T-cell (primary cell): ENCODE measurements at regions not wholly inside any gene's neighbourhood (a gene's known extent, or its start where the extent isn't known, plus 50 kb on each side); places are given as distances from the start of the nearest gene placed in this dataset.

Experiments
- ATAC-seq, 4 experiments: fragments of 200-7000 bp in 3 of 4; fragments of 150-1000 bp in 1 of 4; cut with Tn5 transposase; replicated peaks in 1 of 4; 1 replicate in 3 of 4; 2 replicates in 1 of 4; pipeline ENCODE4 v1.10.0; 2021; ENCODE audit warnings: moderate library complexity in 3 of 4, mild to moderate bottlenecking in 2 of 4, moderate number of reproducible peaks in 1 of 4
- CTCF ChIA-PET, 2 donors: fragments of 300-600 bp; sonication (Branson Sonifier 250); formaldehyde crosslinking; loops; one replicate each; lab custom pipeline; 2022; ENCODE audit warnings: antibody characterized with exemption in 2 of 2; lab: Charles Lee
- POLR2A ChIA-PET, 2 donors: fragments of 300-600 bp; sonication (Branson Sonifier 250); formaldehyde crosslinking; loops; one replicate each; lab custom pipeline; 2022; ENCODE audit warnings: antibody characterized with exemption in 2 of 2; lab: Charles Lee
- DNase-seq, 35 experiments: peaks; one replicate each; pipeline versions ENCODE4 v3.0.0 to v3.0.0-alpha.2; 2013 to 2023
- H3K27ac ChIP-seq: one replicate; pipeline ENCODE4 v1.5.1; 2013; ENCODE audit warnings: low read length
- H3K27me3 ChIP-seq, 2 experiments: replicated peaks in 1 of 2; 1 replicate in 1 of 2; 2 replicates in 1 of 2; pipeline versions ENCODE4 v1.6.1 to v1.7.0; 2013; ENCODE audit warnings: low read length in 1 of 2, mixed read lengths in 1 of 2; ENCODE audit not compliant: control insufficient read depth in 2 of 2, insufficient read depth in 2 of 2; ENCODE audit errors: extremely low read depth in 1 of 2
- H3K36me3 ChIP-seq, 2 donors: 1 replicate in 1 of 2; 2 replicates in 1 of 2; pipeline versions ENCODE4 v1.6.1 to v1.7.0; 2013; ENCODE audit warnings: low read length in 1 of 2; ENCODE audit not compliant: control insufficient read depth in 2 of 2, insufficient read depth in 1 of 2; ENCODE audit errors: extremely low read depth in 1 of 2
- H3K4me1 ChIP-seq, 2 experiments: 1 replicate in 1 of 2; 2 replicates in 1 of 2; pipeline versions ENCODE4 v1.6.1 to v1.7.0; 2013; ENCODE audit warnings: low read length in 2 of 2, mixed read lengths in 1 of 2; ENCODE audit not compliant: insufficient read depth in 2 of 2, control insufficient read depth in 1 of 2; ENCODE audit errors: extremely low read depth in 1 of 2
- H3K4me3 ChIP-seq, 2 donors: 1 replicate in 1 of 2; 2 replicates in 1 of 2; pipeline versions ENCODE4 v1.5.1 to v1.7.0; 2013; ENCODE audit warnings: mild to moderate bottlenecking in 2 of 2, low read length in 1 of 2, moderate library complexity in 1 of 2; ENCODE audit not compliant: control insufficient read depth in 1 of 2; ENCODE audit errors: extremely low read depth in 1 of 2
- H3K9me3 ChIP-seq: 2 replicates; pipeline ENCODE4 v1.7.0; 2013
- H3K27ac Mint-ChIP-seq, 2 donors: one replicate each; pipeline ENCODE4 v1.8.0; 2020 to 2021; ENCODE audit warnings: mild to moderate bottlenecking in 2 of 2, mixed read lengths in 2 of 2
- H3K27me3 Mint-ChIP-seq, 2 donors: one replicate each; pipeline ENCODE4 v1.8.0; 2021 to 2022; ENCODE audit warnings: mixed read lengths in 2 of 2
- H3K36me3 Mint-ChIP-seq: one replicate; pipeline ENCODE4 v1.8.0; 2021; ENCODE audit warnings: mixed read lengths
- H3K4me1 Mint-ChIP-seq, 3 donors: one replicate each; pipeline ENCODE4 v1.8.0; 2020 to 2022; ENCODE audit warnings: mixed read lengths in 3 of 3, mild to moderate bottlenecking in 1 of 3
- H3K4me3 Mint-ChIP-seq, 3 donors: one replicate each; pipeline ENCODE4 v1.8.0; 2020 to 2022; ENCODE audit warnings: mild to moderate bottlenecking in 3 of 3, mixed read lengths in 3 of 3, moderate library complexity in 3 of 3
- H3K9me3 Mint-ChIP-seq, 3 donors: one replicate each; pipeline ENCODE4 v1.8.0; 2020 to 2022; ENCODE audit warnings: mixed read lengths in 3 of 3
- WGBS: methylation state at CpG from one replicate; pipeline ENCODE4 v1.1.5; 2013; ENCODE audit warnings: missing lambda C conversion rate; ENCODE audit not compliant: insufficient coverage; 5-methylcytosine and 5-hydroxymethylcytosine counted together

GRCh38 chr9:96160168-96160567 is 141.8 kb downstream of the HSD17B3 start:
- Mint-ChIP-seq H3K27me3 (peaks cover 10 to 11% of the 10 kb centered on the region in 2 donors), H3K36me3 (no peaks in the 10 kb centered on the region), H3K4me3 (no peak overlapping the region), H3K27ac (no peak overlapping the region), H3K4me1 (peaks cover 12 to 20% (median 17%) of the 10 kb centered on the region in 3 donors), H3K9me3 (no peaks in the 10 kb centered on the region)
- Histone ChIP-seq H3K4me3 (no peak overlapping the region), H3K9me3 (no peaks in the 10 kb centered on the region), H3K4me1 (peaks cover 4 to 8% of the 10 kb centered on the region in 2 experiments), H3K27ac (no peak overlapping the region), H3K36me3 (no peaks in the 10 kb centered on the region), H3K27me3 (peaks cover 2 to 13% of the 10 kb centered on the region in 2 experiments)
- no peak for DNase-seq
- WGBS: 82% methylated on average over 6 of the region's 6 CpGs
- CTCF ChIA-PET: no interaction called here
- no peak for ATAC-seq
- POLR2A ChIA-PET: no interaction called here

- H3K4me1 Mint-ChIP-seq: peaks cover 12 to 20% (median 17%) of the 10 kb centered on the region in 3 donors
Measured at GRCh38 chr9:96159596-96159995, 142.4 kb downstream of the HSD17B3 start.

GRCh38 chr9:96158909-96159575 is 142.9 kb downstream of the HSD17B3 start:
- CTCF ChIA-PET: no interaction called here
- WGBS: 42% methylated on average over 2 of the region's 9 CpGs
- no peaks in the 10 kb centered on the region for H3K36me3 ChIP-seq
- no peaks in the 10 kb centered on the region for H3K9me3 Mint-ChIP-seq
- peaks cover 10 to 13% of the 10 kb centered on the region in 2 donors for H3K27me3 Mint-ChIP-seq
- no peaks in the 10 kb centered on the region for H3K9me3 ChIP-seq
- H3K27ac Mint-ChIP-seq: no peak overlapping the region
- no peak for ATAC-seq
- H3K4me1 ChIP-seq: peaks cover 4 to 8% of the 10 kb centered on the region in 2 experiments
- no peak overlapping the region for H3K4me3 ChIP-seq
- DNase-seq: no peak
- POLR2A ChIA-PET: interaction anchor here in 1 of 2 donors (0.6 kb wide), 1 partner anchor 10 kb away, joined by 3 read pairs; no protein-coding TSS in a partner anchor
- no peaks in the 10 kb centered on the region for H3K36me3 Mint-ChIP-seq
- no peak overlapping the region for H3K4me3 Mint-ChIP-seq
- peaks cover 2 to 12% of the 10 kb centered on the region in 2 experiments for H3K27me3 ChIP-seq
- no peak overlapping the region for H3K27ac ChIP-seq
- peaks cover 12 to 20% (median 17%) of the 10 kb centered on the region in 3 donors for H3K4me1 Mint-ChIP-seq

More at GRCh38 chr9:96159596-96159995, 142.4 kb downstream of the HSD17B3 start:
- Mint-ChIP-seq H3K4me3 (no peak overlapping the region), H3K27ac (no peak overlapping the region), H3K27me3 (peaks cover 10 to 11% of the 10 kb centered on the region in 2 donors), H3K36me3 (no peaks in the 10 kb centered on the region), H3K9me3 (no peaks in the 10 kb centered on the region)
- Histone ChIP-seq H3K4me1 (peaks cover 4 to 8% of the 10 kb centered on the region in 2 experiments), H3K27me3 (peaks cover 2 to 13% of the 10 kb centered on the region in 2 experiments), H3K4me3 (no peak overlapping the region), H3K36me3 (no peaks in the 10 kb centered on the region), H3K27ac (no peak overlapping the region), H3K9me3 (no peaks in the 10 kb centered on the region)
- DNase-seq (no peak), ATAC-seq (no peak)
- CTCF ChIA-PET: no interaction called here
- POLR2A ChIA-PET: no interaction called here
- WGBS: 96% methylated on average over 4 of the region's 4 CpGs

GRCh38 chr9:96158147-96158546 is 143.8 kb downstream of the HSD17B3 start:
- Histone ChIP-seq H3K4me3 (no peak overlapping the region), H3K36me3 (no peaks in the 10 kb centered on the region), H3K9me3 (no peaks in the 10 kb centered on the region), H3K4me1 (peaks cover 4 to 8% of the 10 kb centered on the region in 2 experiments), H3K27me3 (peaks cover 2 to 12% of the 10 kb centered on the region in 2 experiments), H3K27ac (no peak overlapping the region)
- Mint-ChIP-seq H3K4me3 (no peak overlapping the region), H3K4me1 (peaks cover 12 to 20% (median 17%) of the 10 kb centered on the region in 3 donors), H3K27me3 (peaks cover 10 to 14% of the 10 kb centered on the region in 2 donors), H3K9me3 (no peaks in the 10 kb centered on the region), H3K36me3 (no peaks in the 10 kb centered on the region), H3K27ac (no peak overlapping the region)
- no peak for DNase-seq
- no peak for ATAC-seq
- 99% methylated on average over 8 of the region's 8 CpGs for WGBS
- ChIA-PET POLR2A (no interaction called here), CTCF (no interaction called here)

- Mint-ChIP-seq H3K27ac (no peak overlapping the region), H3K4me3 (no peak overlapping the region), H3K27me3 (peaks cover 10 to 14% of the 10 kb centered on the region in 2 donors), H3K36me3 (no peaks in the 10 kb centered on the region), H3K4me1 (peaks cover 12 to 20% (median 17%) of the 10 kb centered on the region in 3 donors), H3K9me3 (no peaks in the 10 kb centered on the region)
- Histone ChIP-seq H3K4me3 (no peak overlapping the region), H3K27ac (no peak overlapping the region), H3K4me1 (peaks cover 4 to 8% of the 10 kb centered on the region in 2 experiments), H3K36me3 (no peaks in the 10 kb centered on the region), H3K27me3 (peaks cover 2 to 15% of the 10 kb centered on the region in 2 experiments), H3K9me3 (no peaks in the 10 kb centered on the region)
- ChIA-PET POLR2A (no interaction called here), CTCF (no interaction called here)
- ATAC-seq (no peak), DNase-seq (no peak)
- WGBS: 0% methylated on average over 1 of the region's 1 CpG
Measured at GRCh38 chr9:96157675-96158074, 144.3 kb downstream of the HSD17B3 start.

GRCh38 chr9:96156171-96156974 is 145.6 kb downstream of the HSD17B3 start:
- no peaks in the 10 kb centered on the region for H3K36me3 Mint-ChIP-seq
- peaks cover 10% of the 10 kb centered on the region in 2 donors for H3K27me3 Mint-ChIP-seq
- H3K4me3 Mint-ChIP-seq: no peak overlapping the region
- H3K27ac Mint-ChIP-seq: no peak overlapping the region
- peaks cover 12 to 20% (median 17%) of the 10 kb centered on the region in 3 donors for H3K4me1 Mint-ChIP-seq
- Histone ChIP-seq H3K4me3 (no peak overlapping the region), H3K36me3 (no peaks in the 10 kb centered on the region), H3K4me1 (peaks cover 4 to 8% of the 10 kb centered on the region in 2 experiments), H3K9me3 (no peaks in the 10 kb centered on the region), H3K27me3 (peaks cover 0 to 15% of the 10 kb centered on the region in 2 experiments), H3K27ac (no peak overlapping the region)
- ATAC-seq (no peak), DNase-seq (no peak)
- ChIA-PET POLR2A (no interaction called here), CTCF (interaction anchor here in 1 of 2 donors (0.6 kb wide), 1 partner anchor 864 kb away, joined by 4 read pairs; no protein-coding TSS in a partner anchor)
- H3K9me3 Mint-ChIP-seq: no peaks in the 10 kb centered on the region
- WGBS: 63% methylated on average over 7 of the region's 10 CpGs
